Hematopoietic multipotent progenitor cell treated with erythropoietin and hydrocortisone succinate and interleukin-3 and kit ligand, for 8 days (in vitro differentiated cells): ENCODE measurements at regions not wholly inside any gene's neighbourhood (a gene's known extent, or its start where the extent isn't known, plus 50 kb on each side); places are given as distances from the start of the nearest gene placed in this dataset.

Experiments used
- DNase-seq: peaks from one replicate; pipeline ENCODE4 v3.0.0-alpha.2; 2015

DNA sequence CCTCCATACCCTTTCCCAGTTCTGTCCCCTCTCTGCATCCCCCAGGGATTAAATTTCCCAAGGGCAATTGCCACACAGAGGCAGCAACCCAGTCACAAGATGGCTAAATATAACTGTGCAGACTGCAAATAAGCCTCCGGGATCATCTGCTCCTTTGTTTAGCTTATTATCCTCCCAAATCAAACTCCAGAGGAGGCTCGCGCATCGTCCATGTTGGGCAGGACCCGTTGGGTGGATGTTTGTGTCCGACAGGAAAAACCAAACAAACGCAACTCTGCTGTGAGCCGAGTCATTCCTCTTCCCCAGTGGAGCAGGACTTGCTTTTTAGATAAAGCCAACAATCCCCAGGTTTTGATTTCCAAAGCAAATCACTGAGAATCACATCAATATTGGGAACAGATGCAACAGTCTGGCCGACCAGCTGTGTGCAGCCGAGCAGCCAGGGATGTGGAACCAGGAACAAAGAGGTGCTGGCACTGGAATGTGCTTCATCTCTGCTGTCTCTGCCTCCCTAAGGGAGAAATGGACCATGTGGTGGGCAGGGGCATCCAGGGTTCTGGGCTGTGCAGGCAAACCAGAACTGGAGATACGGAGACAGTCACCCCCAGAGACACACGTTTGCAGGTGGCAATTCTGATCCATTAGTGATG is 89.8 kb downstream of the PTTG1 start:
- DNase-seq = no peak
